PC-3 (cell line): ENCODE measurements at regions not wholly inside any gene's neighbourhood (a gene's known extent, or its start where the extent isn't known, plus 50 kb on each side); places are given as distances from the start of the nearest gene placed in this dataset.

Experiments used
- ATAC-seq: fragments of 200-7000 bp; cut with Tn5 transposase; 2 replicates; pipeline ENCODE4 v1.9.1; 2020; ENCODE audit warnings: mild to moderate bottlenecking, moderate library complexity
- BruUV-seq: library from RNA; stranded (reverse); fragments of 400-500 nt; replicated peaks from 2 replicates; lab custom pipeline; 2021; lab: Mats Ljungman, UMichigan
- CTCF ChIA-PET: fragments of 300-600 bp; sonication (Branson Sonifier 250); formaldehyde crosslinking; loops from one replicate; lab custom pipeline; 2022; ENCODE audit warnings: antibody characterized with exemption; lab: Charles Lee
- POLR2A ChIA-PET: fragments of 300-600 bp; sonication (Branson Sonifier 250); formaldehyde crosslinking; loops from one replicate; lab custom pipeline; 2022; ENCODE audit warnings: antibody characterized with exemption; ENCODE audit not compliant: unreplicated experiment; lab: Charles Lee
- DNase-seq: peaks from one replicate; pipeline ENCODE4 v3.0.0-alpha.2; 2015
- H2AFZ ChIP-seq: fragments of 300-600 bp; sonication (generic); 2 replicates; pipeline ENCODE4 v1.6.0; 2016; ENCODE audit warnings: antibody characterized with exemption, low read length
- H3F3A ChIP-seq: fragments of 300-600 bp; sonication (generic); one replicate; pipeline ENCODE4 v1.6.0; 2017; ENCODE audit warnings: antibody characterized with exemption, low read length, control low read depth, mild to moderate bottlenecking; ENCODE audit not compliant: unreplicated experiment
- H3K27ac ChIP-seq: fragments of 300-600 bp; sonication (generic); 2 replicates; pipeline ENCODE4 v1.5.1; 2016; ENCODE audit warnings: mild to moderate bottlenecking, low read length
- H3K27me3 ChIP-seq: fragments of 300-600 bp; sonication (generic); 2 replicates; pipeline ENCODE4 v1.6.1; 2016; ENCODE audit warnings: low read length, mixed read lengths
- H3K36me3 ChIP-seq: fragments of 300-600 bp; sonication (generic); 2 replicates; pipeline ENCODE4 v1.6.1; 2016; ENCODE audit warnings: low read depth, mixed run types, low read length, mixed read lengths
- H3K4me1 ChIP-seq: fragments of 300-600 bp; sonication (generic); 2 replicates; pipeline ENCODE4 v1.5.1; 2016; ENCODE audit warnings: low read length; ENCODE audit not compliant: insufficient read depth
- H3K4me2 ChIP-seq: fragments of 300-600 bp; sonication (generic); 2 replicates; pipeline ENCODE4 v1.6.0; 2016; ENCODE audit warnings: low read length
- H3K4me3 ChIP-seq: fragments of 300-600 bp; sonication (generic); 2 replicates; pipeline ENCODE4 v1.5.1; 2016; ENCODE audit warnings: mild to moderate bottlenecking, low read length, mixed read lengths
- H3K79me2 ChIP-seq: fragments of 300-600 bp; sonication (generic); 2 replicates; pipeline ENCODE4 v1.6.1; 2017; ENCODE audit warnings: low read length, mixed read lengths
- H3K9ac ChIP-seq: fragments of 300-600 bp; sonication (generic); 2 replicates; pipeline ENCODE4 v1.6.0; 2016; ENCODE audit warnings: mild to moderate bottlenecking, low read length
- H3K9me2 ChIP-seq: fragments of 300-600 bp; sonication (generic); replicated peaks from 2 replicates; pipeline ENCODE4 v1.6.1; 2016; ENCODE audit warnings: mixed run types, low read length, mixed read lengths
- H3K9me3 ChIP-seq: fragments of 300-600 bp; sonication (generic); 2 replicates; pipeline ENCODE4 v1.6.1; 2016; ENCODE audit warnings: low read length, mixed read lengths
- H4K20me1 ChIP-seq: fragments of 300-600 bp; sonication (generic); 2 replicates; pipeline ENCODE4 v1.6.1; 2016; ENCODE audit warnings: low read length, mixed read lengths
- EZH2 ChIP-seq: fragments of 300-600 bp; sonication (generic); IDR thresholded peaks from one replicate; pipeline ENCODE4 v1.6.1; 2017; ENCODE audit warnings: antibody characterized with exemption, mild to moderate bottlenecking, low read length; ENCODE audit not compliant: unreplicated experiment
- EZH2phosphoT487 ChIP-seq: fragments of 300-600 bp; sonication (generic); IDR thresholded peaks from 2 replicates; pipeline ENCODE4 v1.6.1; 2018; ENCODE audit warnings: mild to moderate bottlenecking, antibody characterized with exemption, low read length, borderline replicate concordance
- intact Hi-C: fragments of 100-400 bp; cut with micrococcal nuclease; formaldehyde crosslinking; loops from 2 replicates; pipeline ENCODE4 v1.9.0; 2023
- TF ChIP-seq, protein P1 (sequence below): fragments of 300-600 bp; sonication (generic); conservative IDR thresholded peaks from 2 replicates; pipeline ENCODE4 v1.5.1; 2017; ENCODE audit warnings: antibody characterized with exemption, low read depth, mild to moderate bottlenecking, low read length

DNA sequence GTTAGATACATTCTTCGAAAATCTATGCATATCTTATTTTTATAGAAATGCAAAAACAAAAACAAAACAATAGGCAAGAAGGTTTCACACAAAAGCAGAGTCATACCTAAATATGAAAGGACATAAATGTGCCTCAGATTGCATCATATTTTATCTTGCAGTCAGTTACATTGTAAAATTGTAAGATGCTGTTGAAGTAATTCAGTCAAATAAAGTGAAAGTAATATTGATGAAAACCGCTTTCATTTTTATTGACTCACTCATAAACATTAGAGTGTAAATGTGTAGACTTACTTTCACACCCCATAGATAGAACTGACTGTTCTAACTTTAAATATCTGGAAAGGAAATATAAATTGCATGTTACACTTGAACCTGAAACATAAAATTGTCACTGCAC lies 931.5 kb upstream of the NUDT12 start:
- BruUV-seq: no TSS peak
- no peaks in the 10 kb centered on the region for H3K9me2 ChIP-seq
- intact Hi-C loops: no loop called here
- no peaks in the 10 kb centered on the region for H3K79me2 ChIP-seq
- H3K4me2 ChIP-seq: no peak overlapping the region
- H3K9me3 ChIP-seq: no peaks in the 10 kb centered on the region
- peaks cover 5% of the 10 kb centered on the region for H3F3A ChIP-seq
- no peaks in the 10 kb centered on the region for H3K27me3 ChIP-seq
- H3K36me3 ChIP-seq: no peaks in the 10 kb centered on the region
- H3K4me1 ChIP-seq: peaks cover 12% of the 10 kb centered on the region
- H3K27ac ChIP-seq: no peak overlapping the region
- H2AFZ ChIP-seq: no peak overlapping the region
- ATAC-seq: no peak
- ChIA-PET CTCF (no interaction called here), POLR2A (no interaction called here)
- no peaks in the 10 kb centered on the region for H4K20me1 ChIP-seq
- TF ChIP-seq EZH2 (no peak), EZH2phosphoT487 (no peak)
- TF ChIP-seq, protein P1, sequence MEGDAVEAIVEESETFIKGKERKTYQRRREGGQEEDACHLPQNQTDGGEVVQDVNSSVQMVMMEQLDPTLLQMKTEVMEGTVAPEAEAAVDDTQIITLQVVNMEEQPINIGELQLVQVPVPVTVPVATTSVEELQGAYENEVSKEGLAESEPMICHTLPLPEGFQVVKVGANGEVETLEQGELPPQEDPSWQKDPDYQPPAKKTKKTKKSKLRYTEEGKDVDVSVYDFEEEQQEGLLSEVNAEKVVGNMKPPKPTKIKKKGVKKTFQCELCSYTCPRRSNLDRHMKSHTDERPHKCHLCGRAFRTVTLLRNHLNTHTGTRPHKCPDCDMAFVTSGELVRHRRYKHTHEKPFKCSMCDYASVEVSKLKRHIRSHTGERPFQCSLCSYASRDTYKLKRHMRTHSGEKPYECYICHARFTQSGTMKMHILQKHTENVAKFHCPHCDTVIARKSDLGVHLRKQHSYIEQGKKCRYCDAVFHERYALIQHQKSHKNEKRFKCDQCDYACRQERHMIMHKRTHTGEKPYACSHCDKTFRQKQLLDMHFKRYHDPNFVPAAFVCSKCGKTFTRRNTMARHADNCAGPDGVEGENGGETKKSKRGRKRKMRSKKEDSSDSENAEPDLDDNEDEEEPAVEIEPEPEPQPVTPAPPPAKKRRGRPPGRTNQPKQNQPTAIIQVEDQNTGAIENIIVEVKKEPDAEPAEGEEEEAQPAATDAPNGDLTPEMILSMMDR: no peak
- no peak for DNase-seq
- no peak overlapping the region for H3K9ac ChIP-seq
- H3K4me3 ChIP-seq: no peak overlapping the region

DNA sequence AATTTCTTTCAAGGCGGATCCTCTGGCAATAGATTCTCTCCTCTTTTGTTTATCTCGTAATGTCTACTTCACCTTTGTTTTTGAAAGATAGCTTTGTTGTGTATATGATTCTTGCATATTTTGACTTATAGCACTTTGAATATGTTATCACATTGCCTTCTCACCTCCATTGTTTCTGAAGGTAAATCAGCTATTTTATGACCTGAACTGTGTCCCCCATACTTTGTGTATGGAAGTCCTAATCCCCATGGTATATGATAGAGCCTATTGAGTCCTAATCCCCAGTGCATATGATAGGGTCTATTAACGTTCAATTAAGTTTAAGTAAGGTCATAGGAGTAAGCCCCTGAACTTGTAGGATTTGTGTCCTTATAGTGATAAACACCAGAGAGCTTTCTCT lies 910.2 kb upstream of the NUDT12 start:
- no peak overlapping the region for H3K4me3 ChIP-seq
- no TSS peak for BruUV-seq
- TF ChIP-seq, protein P1: no peak
- TF ChIP-seq EZH2: no peak
- TF ChIP-seq EZH2phosphoT487: no peak
- H3K4me1 ChIP-seq: no peaks in the 10 kb centered on the region
- H3K9ac ChIP-seq: no peak overlapping the region
- ChIA-PET POLR2A (no interaction called here), CTCF (no interaction called here)
- H3K27me3 ChIP-seq: no peaks in the 10 kb centered on the region
- no peaks in the 10 kb centered on the region for H3K79me2 ChIP-seq
- H3K27ac ChIP-seq: no peak overlapping the region
- H4K20me1 ChIP-seq: no peaks in the 10 kb centered on the region
- H3K36me3 ChIP-seq: peaks cover 9% of the 10 kb centered on the region; the same call in 1 of the 2 replicates
- H3F3A ChIP-seq: no peaks in the 10 kb centered on the region
- ATAC-seq (no peak), DNase-seq (no peak)
- intact Hi-C loops: no loop called here
- no peaks in the 10 kb centered on the region; the same call in 1 of the 2 replicates for H3K9me2 ChIP-seq
- peaks cover 9% of the 10 kb centered on the region; the same call in 1 of the 2 replicates for H3K9me3 ChIP-seq
- H2AFZ ChIP-seq: no peak overlapping the region
- no peak overlapping the region for H3K4me2 ChIP-seq

DNA sequence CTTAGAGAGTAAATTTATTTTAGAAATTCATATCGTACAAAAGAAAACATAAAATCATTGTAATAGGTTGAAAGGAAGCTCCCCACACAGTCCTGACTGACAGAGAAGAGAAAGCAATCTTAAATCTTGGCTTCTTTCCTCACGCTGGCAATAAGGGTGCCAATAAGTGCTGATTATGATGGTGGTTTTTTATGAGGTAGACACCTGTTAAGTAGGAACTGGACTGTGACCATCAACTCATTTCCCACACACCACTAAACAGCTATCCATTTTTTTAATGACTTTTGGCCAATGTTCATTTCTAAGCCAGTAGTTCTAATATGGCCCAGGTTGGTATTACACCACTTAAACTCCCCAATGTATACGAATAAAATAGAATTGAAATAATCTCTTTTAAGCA lies 893.5 kb upstream of the NUDT12 start:
- no peaks in the 10 kb centered on the region for H4K20me1 ChIP-seq
- no peaks in the 10 kb centered on the region for H3K4me1 ChIP-seq
- no peak overlapping the region for H3K4me2 ChIP-seq
- no peaks in the 10 kb centered on the region for H3K27me3 ChIP-seq
- no peak overlapping the region for H3K4me3 ChIP-seq
- no peaks in the 10 kb centered on the region for H3F3A ChIP-seq
- no peak overlapping the region for H3K9ac ChIP-seq
- H3K9me2 ChIP-seq: no peaks in the 10 kb centered on the region
- DNase-seq (no peak), ATAC-seq (no peak)
- no peak overlapping the region for H2AFZ ChIP-seq
- no peaks in the 10 kb centered on the region for H3K9me3 ChIP-seq
- TF ChIP-seq EZH2 (no peak), EZH2phosphoT487 (no peak)
- TF ChIP-seq, protein P1: no peak
- no TSS peak for BruUV-seq
- H3K27ac ChIP-seq: no peak overlapping the region
- no peaks in the 10 kb centered on the region for H3K79me2 ChIP-seq
- intact Hi-C loops: no loop called here
- H3K36me3 ChIP-seq: no peaks in the 10 kb centered on the region
- ChIA-PET POLR2A (no interaction called here), CTCF (no interaction called here)
